WERI-Rb-1 (cell line): ENCODE measurements at regions not wholly inside any gene's neighbourhood (a gene's known extent, or its start where the extent isn't known, plus 50 kb on each side); places are given as distances from the start of the nearest gene placed in this dataset.

Source experiments
- DNase-seq: peaks from one replicate; pipeline ENCODE4 v3.0.0-alpha.2; 2020
- H3K27ac ChIP-seq: fragments of 250-450 bp; sonication (Bioruptor Pico); 2 replicates; pipeline ENCODE4 v1.5.1; 2020; ENCODE audit warnings: mild to moderate bottlenecking, moderate library complexity
- H3K27me3 ChIP-seq: fragments of 250-450 bp; sonication (Bioruptor Pico); 2 replicates; pipeline ENCODE4 v1.5.1; 2021; ENCODE audit warnings: mild to moderate bottlenecking, low read depth, moderate library complexity; ENCODE audit not compliant: insufficient read depth, severe bottlenecking
- H3K36me3 ChIP-seq: fragments of 250-450 bp; sonication (Bioruptor Pico); 2 replicates; pipeline ENCODE4 v1.5.1; 2020; ENCODE audit warnings: mild to moderate bottlenecking, moderate library complexity
- H3K4me3 ChIP-seq: 2 replicates; pipeline ENCODE4 v1.5.1; 2011; ENCODE audit warnings: low read depth, mild to moderate bottlenecking, control low read depth, low read length
- H3K9me3 ChIP-seq: fragments of 250-450 bp; sonication (Bioruptor Pico); 2 replicates; pipeline ENCODE4 v1.5.1; 2021; ENCODE audit warnings: mild to moderate bottlenecking, moderate library complexity; ENCODE audit not compliant: severe bottlenecking
- TF ChIP-seq, protein P1 (sequence below): IDR thresholded peaks from 2 replicates; pipeline ENCODE4 v1.5.1; 2011; ENCODE audit warnings: low read depth, mild to moderate bottlenecking, control low read depth, inconsistent platforms, low read length

DNA sequence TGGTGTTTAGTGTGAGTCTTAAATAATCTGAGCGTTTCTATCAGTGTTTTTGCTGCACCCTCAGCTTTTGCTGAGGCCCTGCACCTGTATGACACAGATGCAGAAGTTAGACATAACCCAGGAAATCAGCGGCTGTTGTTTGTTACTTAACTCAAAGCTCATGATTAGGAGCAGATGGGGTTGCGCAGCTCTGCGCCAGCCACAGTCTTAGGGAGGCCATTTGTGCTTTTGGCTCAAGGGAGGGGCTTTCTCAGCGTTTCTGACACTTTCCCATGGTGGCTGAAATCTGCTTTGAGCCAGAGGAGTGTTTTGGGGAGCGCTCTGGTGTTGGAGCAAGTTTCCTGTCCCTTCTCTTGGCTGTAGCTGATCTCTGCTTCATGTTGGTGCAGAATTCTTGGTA is 433.8 kb downstream of the NAF1 start:
- DNase-seq: peak; percentile 82
- Histone ChIP-seq H3K9me3 (peaks cover 3% of the 10 kb centered on the region), H3K4me3 (peak overlapping the region; percentile 25), H3K36me3 (no peaks in the 10 kb centered on the region), H3K27ac (peak overlapping the region; percentile 57), H3K27me3 (no peaks in the 10 kb centered on the region)
- TF ChIP-seq, protein P1, sequence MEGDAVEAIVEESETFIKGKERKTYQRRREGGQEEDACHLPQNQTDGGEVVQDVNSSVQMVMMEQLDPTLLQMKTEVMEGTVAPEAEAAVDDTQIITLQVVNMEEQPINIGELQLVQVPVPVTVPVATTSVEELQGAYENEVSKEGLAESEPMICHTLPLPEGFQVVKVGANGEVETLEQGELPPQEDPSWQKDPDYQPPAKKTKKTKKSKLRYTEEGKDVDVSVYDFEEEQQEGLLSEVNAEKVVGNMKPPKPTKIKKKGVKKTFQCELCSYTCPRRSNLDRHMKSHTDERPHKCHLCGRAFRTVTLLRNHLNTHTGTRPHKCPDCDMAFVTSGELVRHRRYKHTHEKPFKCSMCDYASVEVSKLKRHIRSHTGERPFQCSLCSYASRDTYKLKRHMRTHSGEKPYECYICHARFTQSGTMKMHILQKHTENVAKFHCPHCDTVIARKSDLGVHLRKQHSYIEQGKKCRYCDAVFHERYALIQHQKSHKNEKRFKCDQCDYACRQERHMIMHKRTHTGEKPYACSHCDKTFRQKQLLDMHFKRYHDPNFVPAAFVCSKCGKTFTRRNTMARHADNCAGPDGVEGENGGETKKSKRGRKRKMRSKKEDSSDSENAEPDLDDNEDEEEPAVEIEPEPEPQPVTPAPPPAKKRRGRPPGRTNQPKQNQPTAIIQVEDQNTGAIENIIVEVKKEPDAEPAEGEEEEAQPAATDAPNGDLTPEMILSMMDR: no peak

GRCh38 chr4:162727766-162728165 is 438.9 kb downstream of the NAF1 start:
- H3K36me3 ChIP-seq: no peaks in the 10 kb centered on the region
- H3K4me3 ChIP-seq: no peak overlapping the region
- peaks cover 3% of the 10 kb centered on the region for H3K9me3 ChIP-seq
- no peak overlapping the region for H3K27ac ChIP-seq
- TF ChIP-seq, protein P1: no peak
- H3K27me3 ChIP-seq: no peaks in the 10 kb centered on the region
- no peak for DNase-seq

DNA sequence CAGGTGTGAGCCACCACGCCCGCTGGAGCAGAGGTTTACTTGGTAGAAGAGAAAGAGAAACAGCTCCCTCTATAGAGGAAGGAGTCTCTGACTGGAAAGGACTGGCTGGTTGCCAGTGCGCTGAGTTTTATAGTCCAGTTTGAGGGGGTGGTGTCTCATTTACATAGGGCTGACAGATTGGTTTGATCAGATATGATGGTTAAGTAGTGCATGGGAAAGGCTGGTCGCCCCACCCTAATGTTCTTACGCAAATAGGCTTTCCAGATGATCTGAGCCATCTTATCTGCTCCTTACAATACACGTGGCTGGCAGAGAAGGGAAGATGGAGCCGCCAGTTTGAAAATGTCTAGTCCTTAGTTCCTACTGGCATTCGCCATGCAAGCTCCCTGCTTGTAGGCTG is 439.5 kb downstream of the NAF1 start:
- no peak for DNase-seq
- H3K27me3 ChIP-seq: no peaks in the 10 kb centered on the region

DNA sequence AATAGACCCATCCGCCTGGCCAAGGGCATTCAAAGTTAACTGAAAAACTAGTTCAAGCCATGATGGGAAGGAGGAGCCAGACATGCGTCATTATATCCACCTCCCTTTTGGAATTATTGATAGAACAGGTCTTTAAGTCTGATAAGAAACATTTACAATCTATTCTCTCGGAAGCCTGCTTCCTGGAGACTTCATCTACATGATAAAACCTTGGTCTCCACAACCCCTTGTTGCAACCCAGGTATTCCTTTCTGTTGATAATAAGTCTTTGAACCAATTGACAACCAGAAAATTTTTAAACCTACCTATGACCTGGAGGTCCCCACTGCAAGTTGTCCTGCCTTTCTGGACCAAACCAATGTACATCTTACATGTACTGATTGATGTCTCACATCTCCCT is 451.3 kb downstream of the NAF1 start:
- H3K4me3 ChIP-seq: no peak overlapping the region
- TF ChIP-seq, protein P1: no peak
- H3K9me3 ChIP-seq: no peaks in the 10 kb centered on the region
- H3K27ac ChIP-seq: no peak overlapping the region
- no peaks in the 10 kb centered on the region for H3K36me3 ChIP-seq
- DNase-seq: no peak
- no peaks in the 10 kb centered on the region for H3K27me3 ChIP-seq

More for the DNA sequence above, 439.5 kb downstream of the NAF1 start:
- TF ChIP-seq, protein P1: no peak
- no peaks in the 10 kb centered on the region for H3K36me3 ChIP-seq
- H3K4me3 ChIP-seq: no peak overlapping the region
- peaks cover 3% of the 10 kb centered on the region for H3K9me3 ChIP-seq
- no peak overlapping the region for H3K27ac ChIP-seq

DNA sequence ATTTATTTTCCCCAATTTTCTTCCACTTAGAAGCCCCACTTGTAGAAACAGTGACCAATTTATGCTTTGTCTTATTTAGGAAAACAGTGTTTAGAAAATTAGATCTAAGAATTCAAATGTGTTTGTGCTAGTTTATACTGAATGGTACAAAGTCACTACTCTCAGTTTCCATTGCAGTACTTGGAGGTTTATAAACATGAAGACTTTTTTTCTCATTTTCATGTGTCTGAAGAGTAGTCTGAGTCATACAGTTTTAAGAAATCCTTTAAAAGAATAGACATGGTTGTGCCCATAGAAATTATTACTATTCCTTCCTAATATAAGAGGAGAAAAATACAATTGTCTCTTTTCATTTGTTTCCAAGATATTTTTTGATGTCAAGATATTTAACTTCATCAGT is 458.7 kb downstream of the NAF1 start:
- no peak for DNase-seq
- H3K9me3 ChIP-seq: no peaks in the 10 kb centered on the region
- H3K36me3 ChIP-seq: no peaks in the 10 kb centered on the region
- no peak overlapping the region for H3K4me3 ChIP-seq
- TF ChIP-seq, protein P1: no peak
- no peaks in the 10 kb centered on the region for H3K27me3 ChIP-seq
- H3K27ac ChIP-seq: no peak overlapping the region

DNA sequence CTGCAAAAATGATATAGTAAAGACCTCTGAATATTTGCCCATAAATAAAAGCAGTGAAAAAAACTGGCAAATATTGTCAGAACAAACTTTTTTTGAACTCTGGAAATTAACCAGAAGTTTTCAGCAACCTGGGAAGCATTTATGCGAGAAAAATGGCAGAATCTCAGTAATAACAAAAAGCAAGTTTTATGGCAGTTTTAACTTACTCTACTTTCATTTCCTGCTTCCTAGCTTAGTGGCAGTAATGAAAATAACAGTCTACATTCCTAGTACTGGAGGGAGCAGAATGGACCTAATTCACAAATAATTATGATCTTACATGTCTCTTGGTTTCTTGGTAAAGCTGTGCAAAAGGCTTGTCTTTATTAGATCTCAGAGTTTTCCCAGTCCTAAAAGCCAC is 460.1 kb downstream of the NAF1 start:
- no peaks in the 10 kb centered on the region for H3K9me3 ChIP-seq
- no peaks in the 10 kb centered on the region for H3K36me3 ChIP-seq
- H3K27me3 ChIP-seq: no peaks in the 10 kb centered on the region
- no peak for DNase-seq
- TF ChIP-seq, protein P1: no peak
- H3K27ac ChIP-seq: no peak overlapping the region
- no peak overlapping the region for H3K4me3 ChIP-seq
